ENCODE measurements at regions not wholly inside any gene's neighbourhood (a gene's known extent, or its start where the extent isn't known, plus 50 kb on each side); places are given as distances from the start of the nearest gene placed in this dataset.
A peak's percentile ranks its signal among the peaks of the same experiment; 100 is the strongest.

- peak; percentile 45 for DNase-seq (ENCODE audit: low spot score)
- H3K4me2 ChIP-seq: no peak overlapping the region
- no peaks in the 10 kb centered on the region for H3K4me1 Mint-ChIP-seq
- H3K27me3 Mint-ChIP-seq (ENCODE audit: insufficient read depth, low read depth, poor library complexity): no peaks in the 10 kb centered on the region
- H3K79me2 ChIP-seq (replicated peaks; ENCODE audit: insufficient read depth): no peaks in the 10 kb centered on the region
- no peaks in the 10 kb centered on the region for H3F3A ChIP-seq (replicated peaks; ENCODE audit: low read depth)
- H3K4me3 Mint-ChIP-seq: no peak overlapping the region
- H3K9me2 ChIP-seq (ENCODE audit: insufficient read depth): no peaks in the 10 kb centered on the region
- TF ChIP-seq CTCF (conservative IDR thresholded peaks at IDR 0.05; ENCODE audit: low read depth in 2 of 2): peak; percentile 24 to 66
- TF ChIP-seq ETS1 (IDR thresholded peaks at IDR 0.05): no peak
- H3K36me3 Mint-ChIP-seq (ENCODE audit: low read depth): no peaks in the 10 kb centered on the region
- no peaks in the 10 kb centered on the region for H3K36me3 ChIP-seq (ENCODE audit: insufficient read depth)
- H3K9me3 Mint-ChIP-seq: no peaks in the 10 kb centered on the region
- no peak overlapping the region for H3K27ac Mint-ChIP-seq
- no peaks in the 10 kb centered on the region for H4K20me1 ChIP-seq (replicated peaks; ENCODE audit: insufficient read depth)
- no peak overlapping the region for H3K4me3 ChIP-seq
- H2AFZ ChIP-seq: no peak overlapping the region; the same call in 1 of the 2 replicates
- H3K27me3 ChIP-seq (ENCODE audit: insufficient read depth): no peaks in the 10 kb centered on the region
- H3K4me1 ChIP-seq (ENCODE audit: insufficient read depth): no peaks in the 10 kb centered on the region
- no peak overlapping the region for H3K27ac ChIP-seq (ENCODE audit: low read depth)
- ATAC-seq: no peak
Measured at GRCh38 chr9:87167161-87167560, 219.9 kb upstream of the GAS1 start.

- ATAC-seq (no peak), DNase-seq (ENCODE audit: low spot score) (no peak)
- Histone ChIP-seq H3K4me2 (no peak overlapping the region), H4K20me1 (replicated peaks; ENCODE audit: insufficient read depth) (no peaks in the 10 kb centered on the region), H3K9me2 (ENCODE audit: insufficient read depth) (no peaks in the 10 kb centered on the region), H3K27ac (ENCODE audit: low read depth) (no peak overlapping the region), H3K27me3 (ENCODE audit: insufficient read depth) (no peaks in the 10 kb centered on the region), H3K4me1 (ENCODE audit: insufficient read depth) (no peaks in the 10 kb centered on the region), H3K4me3 (no peak overlapping the region), H2AFZ (no peak overlapping the region), H3K36me3 (ENCODE audit: insufficient read depth) (no peaks in the 10 kb centered on the region), H3F3A (replicated peaks; ENCODE audit: low read depth) (no peaks in the 10 kb centered on the region), H3K79me2 (replicated peaks; ENCODE audit: insufficient read depth) (no peaks in the 10 kb centered on the region)
- no peaks in the 10 kb centered on the region for H3K4me1 Mint-ChIP-seq
- no peak for TF ChIP-seq STAT1 (IDR thresholded peaks at IDR 0.05; ENCODE audit: unreplicated experiment)
- no peak overlapping the region for H3K27ac Mint-ChIP-seq
- no peaks in the 10 kb centered on the region for H3K36me3 Mint-ChIP-seq (ENCODE audit: low read depth)
- no peaks in the 10 kb centered on the region for H3K27me3 Mint-ChIP-seq (ENCODE audit: insufficient read depth, low read depth, poor library complexity)
- no peaks in the 10 kb centered on the region for H3K9me3 Mint-ChIP-seq
- no peak overlapping the region for H3K4me3 Mint-ChIP-seq
Measured at GRCh38 chr9:87167582-87167981, 220.3 kb upstream of the GAS1 start.

GRCh38 chr9:87178302-87178701 is 231.0 kb upstream of the GAS1 start:
- H3K27ac ChIP-seq (ENCODE audit: low read depth): no peak overlapping the region
- H3K9me3 Mint-ChIP-seq: 0 out of 3 replicates have a peak, but pooled peaks cover 4% of the 10 kb centered on the region
- no peak for DNase-seq (ENCODE audit: low spot score)
- H3K4me1 ChIP-seq (ENCODE audit: insufficient read depth): no peaks in the 10 kb centered on the region
- H3K4me3 ChIP-seq: no peak overlapping the region
- H3F3A ChIP-seq (replicated peaks; ENCODE audit: low read depth): no peaks in the 10 kb centered on the region
- peaks cover 10% of the 10 kb centered on the region; the same call in 1 of the 2 replicates for H3K9me2 ChIP-seq (ENCODE audit: insufficient read depth)
- H3K27me3 Mint-ChIP-seq (ENCODE audit: insufficient read depth, low read depth, poor library complexity): peaks cover 4% of the 10 kb centered on the region
- no peaks in the 10 kb centered on the region for H3K36me3 Mint-ChIP-seq (ENCODE audit: low read depth)
- H3K27ac Mint-ChIP-seq: no peak overlapping the region
- H4K20me1 ChIP-seq (replicated peaks; ENCODE audit: insufficient read depth): no peaks in the 10 kb centered on the region
- no peaks in the 10 kb centered on the region for H3K27me3 ChIP-seq (ENCODE audit: insufficient read depth)
- no peaks in the 10 kb centered on the region for H3K79me2 ChIP-seq (replicated peaks; ENCODE audit: insufficient read depth)
- H3K4me2 ChIP-seq: no peak overlapping the region
- H3K4me3 Mint-ChIP-seq: no peak overlapping the region
- H3K36me3 ChIP-seq (ENCODE audit: insufficient read depth): no peaks in the 10 kb centered on the region
- no peak for ATAC-seq
- H2AFZ ChIP-seq: no peak overlapping the region
- H3K4me1 Mint-ChIP-seq: peaks cover 9% of the 10 kb centered on the region; the same call in 2 of the 3 replicates
- TF ChIP-seq JUNB (IDR thresholded peaks at IDR 0.05; ENCODE audit: unreplicated experiment) (no peak), ZNF462 (CRISPR knock-in tag; IDR thresholded peaks at IDR 0.05) (no peak), CTCF (conservative IDR thresholded peaks at IDR 0.05; ENCODE audit: low read depth in 2 of 2) (no peak)
